HCT116 (cell line): ENCODE measurements at regions not wholly inside any gene's neighbourhood (a gene's known extent, or its start where the extent isn't known, plus 50 kb on each side); places are given as distances from the start of the nearest gene placed in this dataset.

Experiments
- ATAC-seq: fragments of 200-7000 bp; cut with Tn5 transposase; 2 replicates; pipeline ENCODE4 v1.9.1; 2020; ENCODE audit warnings: mild to moderate bottlenecking, moderate library complexity
- BruUV-seq: library from RNA; stranded (reverse); fragments of 400-500 nt; replicated peaks from 2 replicates; lab custom pipeline; 2021; lab: Mats Ljungman, UMichigan
- CTCF ChIA-PET: fragments of 300-600 bp; sonication (Branson Sonifier 250); formaldehyde crosslinking; loops from one replicate; lab custom pipeline; 2021; ENCODE audit warnings: antibody characterized with exemption; lab: Charles Lee
- POLR2A ChIA-PET: fragments of 300-600, 350-600 bp; sonication (Branson Sonifier 250); formaldehyde crosslinking; loops from one replicate; lab custom pipeline; 2021; ENCODE audit warnings: antibody characterized with exemption; lab: Charles Lee
- RAD21 ChIA-PET, 2 experiments: fragments of 300-600 bp; sonication (Branson Sonifier 250); formaldehyde crosslinking; loops; one replicate each; lab custom pipeline; 2023; ENCODE audit warnings: low total read pairs in 2 of 2; ENCODE audit not compliant: uncharacterized antibody in 2 of 2, unreplicated experiment in 2 of 2, low non-redundant PET in 1 of 2; lab: Charles Lee
- DNase-seq: peaks from one replicate; pipeline ENCODE4 v3.0.0-alpha.2; 2010; ENCODE audit warnings: low read depth, low spot score
- H2AFZ ChIP-seq: fragments of 200-600 bp; shearing (Covaris generic), sonication (generic); 2 replicates; pipeline ENCODE4 v1.6.1; 2017; ENCODE audit warnings: low read depth, mixed run types, mixed read lengths, antibody characterized with exemption, low read length; ENCODE audit not compliant: poor library complexity, severe bottlenecking
- H3K27ac ChIP-seq: 2 replicates; pipeline ENCODE4 v1.5.1; 2012; ENCODE audit warnings: low read depth, low read length
- H3K27me3 ChIP-seq: fragments of 200-600 bp; sonication (generic); 2 replicates; pipeline ENCODE4 v1.6.1; 2016; ENCODE audit warnings: mixed run types, low read length, mixed read lengths; ENCODE audit not compliant: insufficient read depth
- H3K36me3 ChIP-seq, 2 experiments: fragments of 200-500 bp in 1 of 2; fragments of 200-600 bp in 1 of 2; sonication (Bioruptor generic) in 1 of 2; sonication (generic) in 1 of 2; 2 replicates each; pipeline versions ENCODE4 v1.5.1 to v1.6.1; 2014 to 2016; ENCODE audit warnings: low read length in 2 of 2, inconsistent platforms in 1 of 2, mixed read lengths in 1 of 2, mixed run types in 1 of 2; ENCODE audit not compliant: insufficient read depth in 2 of 2, control insufficient read depth in 1 of 2
- H3K4me1 ChIP-seq, 2 experiments: fragments of 200-600 bp in 1 of 2; sonication (generic) in 1 of 2; 2 replicates each; pipeline versions ENCODE4 v1.5.1 to v1.6.1; 2012 to 2017; ENCODE audit warnings: low read length in 2 of 2, inconsistent platforms in 1 of 2, mild to moderate bottlenecking in 1 of 2, mixed read lengths in 1 of 2, mixed run types in 1 of 2, moderate library complexity in 1 of 2; ENCODE audit not compliant: insufficient read depth in 2 of 2, control insufficient read depth in 1 of 2
- H3K4me2 ChIP-seq: fragments of 200-600 bp; sonication (generic); 2 replicates; pipeline ENCODE4 v1.6.1; 2017; ENCODE audit warnings: mixed run types, low read length, mixed read lengths
- H3K4me3 ChIP-seq, 2 experiments: fragments of 200-600 bp in 1 of 2; sonication (generic) in 1 of 2; replicated peaks in 1 of 2; 2 replicates each; pipeline ENCODE4 v1.5.1; 2011 to 2016; ENCODE audit warnings: low read length in 2 of 2, control low read depth in 1 of 2, low read depth in 1 of 2, mild to moderate bottlenecking in 1 of 2, mixed read lengths in 1 of 2, mixed run types in 1 of 2
- H3K79me2 ChIP-seq: fragments of 200-600 bp; sonication (generic); 2 replicates; pipeline ENCODE4 v1.6.1; 2017; ENCODE audit warnings: mild to moderate bottlenecking, mixed run types, low read length, moderate library complexity, mixed read lengths; ENCODE audit not compliant: insufficient read depth
- H3K9ac ChIP-seq: fragments of 200-600 bp; sonication (generic); 2 replicates; pipeline ENCODE4 v1.6.1; 2016; ENCODE audit warnings: low read length, mixed read lengths
- H3K9me2 ChIP-seq: fragments of 200-600 bp; sonication (generic), shearing (Covaris generic); 2 replicates; pipeline ENCODE4 v1.6.1; 2017; ENCODE audit warnings: mixed run types, mild to moderate bottlenecking, moderate library complexity; ENCODE audit not compliant: insufficient read depth
- H3K9me3 ChIP-seq, 2 experiments: fragments of 200-500 bp in 1 of 2; fragments of 200-600 bp in 1 of 2; sonication (Bioruptor generic) in 1 of 2; sonication (generic) in 1 of 2; 2 replicates each; pipeline ENCODE4 v1.6.1; 2014 to 2017; ENCODE audit warnings: low read length in 2 of 2, mixed read lengths in 2 of 2, inconsistent platforms in 1 of 2, low read depth in 1 of 2, mild to moderate bottlenecking in 1 of 2, mixed run types in 1 of 2, moderate library complexity in 1 of 2; ENCODE audit not compliant: control insufficient read depth in 1 of 2, insufficient read depth in 1 of 2
- H4K20me1 ChIP-seq: fragments of 200-600 bp; sonication (generic), shearing (Covaris generic); 2 replicates; pipeline ENCODE4 v1.6.1; 2017; ENCODE audit warnings: mixed run types, mild to moderate bottlenecking, moderate library complexity; ENCODE audit not compliant: insufficient read depth
- CBX3 ChIP-seq: IDR thresholded peaks from 2 replicates; pipeline ENCODE4 v1.6.1; 2012; ENCODE audit warnings: low read depth
- EZH2 ChIP-seq: fragments of 200-600 bp; sonication (generic); IDR thresholded peaks from 2 replicates; pipeline ENCODE4 v1.6.1; 2017; ENCODE audit warnings: antibody characterized with exemption, mixed run types
- POLR2AphosphoS5 ChIP-seq: IDR thresholded peaks from 2 replicates; pipeline ENCODE4 v1.6.1; 2011; ENCODE audit warnings: mild to moderate bottlenecking, low read depth, low read length, moderate library complexity
- RAD21 ChIP-seq: IDR thresholded peaks from 2 replicates; pipeline ENCODE4 v1.6.1; 2012; ENCODE audit warnings: low read depth, mild to moderate bottlenecking
- SP1 ChIP-seq: IDR thresholded peaks from 2 replicates; pipeline ENCODE4 v1.6.1; 2012; ENCODE audit warnings: low read depth
- TCF7L2 ChIP-seq: IDR thresholded peaks from 2 replicates; pipeline ENCODE4 v1.7.0; 2011; ENCODE audit warnings: borderline replicate concordance, inconsistent platforms; ENCODE audit not compliant: insufficient read depth, insufficient read length; ENCODE audit errors: extremely low read depth
- YY1 ChIP-seq: IDR thresholded peaks from 2 replicates; pipeline ENCODE4 v1.6.1; 2011; ENCODE audit warnings: low read length, low read depth, moderate library complexity, mild to moderate bottlenecking; ENCODE audit not compliant: insufficient replicate concordance; ENCODE audit errors: extremely low read depth
- ZFX ChIP-seq: fragments of 450-650 bp; IDR thresholded peaks from 2 replicates; pipeline ENCODE4 v1.6.1; 2017
- intact Hi-C: fragments of 100-400 bp; cut with micrococcal nuclease; formaldehyde crosslinking; loops from 2 replicates; pipeline ENCODE4 v1.10.0; 2022
- TF ChIP-seq, protein P1 (sequence below): IDR thresholded peaks from 2 replicates; pipeline ENCODE4 v1.6.1; 2012; ENCODE audit warnings: low read depth

DNA sequence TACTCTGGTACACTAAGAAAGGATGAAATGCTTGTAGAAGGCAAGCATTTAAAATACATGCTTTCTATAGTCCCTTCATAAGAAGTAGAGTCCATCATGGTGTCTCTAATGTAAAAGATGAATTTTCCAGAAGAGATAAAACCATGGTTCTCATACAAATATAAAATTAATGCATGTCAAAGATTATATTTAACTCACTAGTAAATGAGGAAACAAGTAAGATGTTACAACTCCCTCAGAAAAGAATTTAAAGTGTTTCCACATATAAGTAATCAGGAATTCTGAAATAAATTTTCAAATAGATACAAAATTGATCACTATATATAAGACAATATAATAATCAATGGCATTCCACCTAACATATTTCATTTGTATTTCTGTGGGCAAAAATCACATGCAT is 570.3 kb upstream of the CCDC54 start:
- Histone ChIP-seq H3K9me2 (no peaks in the 10 kb centered on the region), H3K4me3 (no peak overlapping the region), H3K79me2 (no peaks in the 10 kb centered on the region), H3K4me2 (no peak overlapping the region), H3K9me3 (no peaks in the 10 kb centered on the region), H3K27me3 (no peaks in the 10 kb centered on the region), H3K36me3 (no peaks in the 10 kb centered on the region), H3K27ac (no peak overlapping the region), H3K4me1 (no peaks in the 10 kb centered on the region), H2AFZ (no peak overlapping the region), H4K20me1 (no peaks in the 10 kb centered on the region), H3K9ac (no peak overlapping the region)
- ATAC-seq (no peak), DNase-seq (no peak)
- no TSS peak for BruUV-seq
- ChIA-PET POLR2A (no interaction called here), RAD21 (no interaction called here), CTCF (no interaction called here)
- intact Hi-C loops = no loop called here
- TF ChIP-seq RAD21 (no peak), POLR2AphosphoS5 (no peak), ZFX (no peak), YY1 (no peak), TCF7L2 (no peak), SP1 (no peak), EZH2 (no peak), CBX3 (no peak)
- TF ChIP-seq, protein P1, sequence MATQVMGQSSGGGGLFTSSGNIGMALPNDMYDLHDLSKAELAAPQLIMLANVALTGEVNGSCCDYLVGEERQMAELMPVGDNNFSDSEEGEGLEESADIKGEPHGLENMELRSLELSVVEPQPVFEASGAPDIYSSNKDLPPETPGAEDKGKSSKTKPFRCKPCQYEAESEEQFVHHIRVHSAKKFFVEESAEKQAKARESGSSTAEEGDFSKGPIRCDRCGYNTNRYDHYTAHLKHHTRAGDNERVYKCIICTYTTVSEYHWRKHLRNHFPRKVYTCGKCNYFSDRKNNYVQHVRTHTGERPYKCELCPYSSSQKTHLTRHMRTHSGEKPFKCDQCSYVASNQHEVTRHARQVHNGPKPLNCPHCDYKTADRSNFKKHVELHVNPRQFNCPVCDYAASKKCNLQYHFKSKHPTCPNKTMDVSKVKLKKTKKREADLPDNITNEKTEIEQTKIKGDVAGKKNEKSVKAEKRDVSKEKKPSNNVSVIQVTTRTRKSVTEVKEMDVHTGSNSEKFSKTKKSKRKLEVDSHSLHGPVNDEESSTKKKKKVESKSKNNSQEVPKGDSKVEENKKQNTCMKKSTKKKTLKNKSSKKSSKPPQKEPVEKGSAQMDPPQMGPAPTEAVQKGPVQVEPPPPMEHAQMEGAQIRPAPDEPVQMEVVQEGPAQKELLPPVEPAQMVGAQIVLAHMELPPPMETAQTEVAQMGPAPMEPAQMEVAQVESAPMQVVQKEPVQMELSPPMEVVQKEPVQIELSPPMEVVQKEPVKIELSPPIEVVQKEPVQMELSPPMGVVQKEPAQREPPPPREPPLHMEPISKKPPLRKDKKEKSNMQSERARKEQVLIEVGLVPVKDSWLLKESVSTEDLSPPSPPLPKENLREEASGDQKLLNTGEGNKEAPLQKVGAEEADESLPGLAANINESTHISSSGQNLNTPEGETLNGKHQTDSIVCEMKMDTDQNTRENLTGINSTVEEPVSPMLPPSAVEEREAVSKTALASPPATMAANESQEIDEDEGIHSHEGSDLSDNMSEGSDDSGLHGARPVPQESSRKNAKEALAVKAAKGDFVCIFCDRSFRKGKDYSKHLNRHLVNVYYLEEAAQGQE = no peak
